Skeletal muscle satellite cell (primary cell): ENCODE measurements at regions not wholly inside any gene's neighbourhood (a gene's known extent, or its start where the extent isn't known, plus 50 kb on each side); places are given as distances from the start of the nearest gene placed in this dataset.

Experiments
- H3K27me3 ChIP-seq: 2 replicates; pipeline ENCODE4 v1.7.0; 2013; ENCODE audit warnings: low read length; ENCODE audit not compliant: control insufficient read depth, insufficient read depth
- H3K36me3 ChIP-seq: 2 replicates; pipeline ENCODE4 v1.7.0; 2013; ENCODE audit warnings: mild to moderate bottlenecking, control low read depth, low read length; ENCODE audit not compliant: insufficient read depth
- H3K4me1 ChIP-seq: 2 replicates; pipeline ENCODE4 v1.7.0; 2013; ENCODE audit warnings: low read length; ENCODE audit not compliant: control insufficient read depth, insufficient read depth
- H3K4me2 ChIP-seq: 2 replicates; pipeline ENCODE4 v1.7.0; 2013; ENCODE audit warnings: mild to moderate bottlenecking, low read length
- H3K4me3 ChIP-seq: 2 replicates; pipeline ENCODE4 v1.7.0; 2013; ENCODE audit warnings: low read length
- H3K9ac ChIP-seq: 2 replicates; pipeline ENCODE4 v1.7.0; 2013; ENCODE audit warnings: mild to moderate bottlenecking, low read depth, low read length, moderate library complexity
- H3K9me3 ChIP-seq: replicated peaks from 2 replicates; pipeline ENCODE4 v1.7.0; 2013; ENCODE audit warnings: mild to moderate bottlenecking, control low read depth, low read length

- H3K9ac ChIP-seq, result no peak overlapping the region
- H3K4me1 ChIP-seq, result no peaks in the 10 kb centered on the region
- no peaks in the 10 kb centered on the region for H3K27me3 ChIP-seq
- H3K9me3 ChIP-seq, result no peaks in the 10 kb centered on the region
- no peaks in the 10 kb centered on the region for H3K36me3 ChIP-seq
- H3K4me2 ChIP-seq, result no peak overlapping the region
- H3K4me3 ChIP-seq, result no peak overlapping the region
These were observed 649.2 kb downstream of the METTL4 start for GRCh38 chr18:1922066-1922465.

GRCh38 chr18:1928711-1929110 lies 642.6 kb downstream of the METTL4 start:
- Histone ChIP-seq H3K36me3 (no peaks in the 10 kb centered on the region), H3K27me3 (no peaks in the 10 kb centered on the region)

GRCh38 chr18:1929720-1930119 lies 641.6 kb downstream of the METTL4 start:
- no peak overlapping the region for H3K9ac ChIP-seq
- no peak overlapping the region for H3K4me2 ChIP-seq
- H3K9me3 ChIP-seq, result peaks cover 4% of the 10 kb centered on the region
- no peaks in the 10 kb centered on the region for H3K27me3 ChIP-seq
- no peak overlapping the region for H3K4me3 ChIP-seq
- no peaks in the 10 kb centered on the region for H3K36me3 ChIP-seq
- H3K4me1 ChIP-seq, result no peaks in the 10 kb centered on the region

More at GRCh38 chr18:1928711-1929110, 642.6 kb downstream of the METTL4 start:
- no peaks in the 10 kb centered on the region for H3K4me1 ChIP-seq
- no peak overlapping the region for H3K4me3 ChIP-seq
- H3K4me2 ChIP-seq, result no peak overlapping the region
- H3K9me3 ChIP-seq, result peaks cover 4% of the 10 kb centered on the region
- no peak overlapping the region for H3K9ac ChIP-seq

- Histone ChIP-seq H3K27me3 (no peaks in the 10 kb centered on the region), H3K4me3 (no peak overlapping the region), H3K36me3 (no peaks in the 10 kb centered on the region), H3K4me2 (no peak overlapping the region), H3K4me1 (no peaks in the 10 kb centered on the region), H3K9ac (no peak overlapping the region), H3K9me3 (peaks cover 4% of the 10 kb centered on the region)
These were observed 640.7 kb downstream of the METTL4 start for GRCh38 chr18:1930291-1931270.

- no peaks in the 10 kb centered on the region for H3K4me1 ChIP-seq
- H3K36me3 ChIP-seq, result no peaks in the 10 kb centered on the region
- H3K9me3 ChIP-seq, result peaks cover 3% of the 10 kb centered on the region
- no peak overlapping the region for H3K4me3 ChIP-seq
- no peak overlapping the region for H3K9ac ChIP-seq
- H3K4me2 ChIP-seq, result no peak overlapping the region
- no peaks in the 10 kb centered on the region for H3K27me3 ChIP-seq
These were observed 618.8 kb downstream of the METTL4 start for GRCh38 chr18:1952486-1952885.

- Histone ChIP-seq H3K4me3 (no peak overlapping the region), H3K4me1 (no peaks in the 10 kb centered on the region), H3K9ac (no peak overlapping the region), H3K9me3 (peaks cover 3% of the 10 kb centered on the region), H3K27me3 (no peaks in the 10 kb centered on the region), H3K36me3 (no peaks in the 10 kb centered on the region), H3K4me2 (no peak overlapping the region)
These were observed 616.6 kb downstream of the METTL4 start for GRCh38 chr18:1954583-1955312.

GRCh38 chr18:1958798-1959197 lies 612.5 kb downstream of the METTL4 start:
- no peaks in the 10 kb centered on the region for H3K4me1 ChIP-seq
- no peak overlapping the region for H3K9ac ChIP-seq
- peaks cover 2% of the 10 kb centered on the region for H3K9me3 ChIP-seq
- no peaks in the 10 kb centered on the region for H3K36me3 ChIP-seq
- no peak overlapping the region for H3K4me2 ChIP-seq
- H3K4me3 ChIP-seq, result no peak overlapping the region
- no peaks in the 10 kb centered on the region for H3K27me3 ChIP-seq

GRCh38 chr18:1965016-1965415 lies 606.3 kb downstream of the METTL4 start:
- no peaks in the 10 kb centered on the region for H3K9me3 ChIP-seq
- H3K9ac ChIP-seq, result no peak overlapping the region
- H3K4me3 ChIP-seq, result no peak overlapping the region
- no peaks in the 10 kb centered on the region for H3K36me3 ChIP-seq
- H3K4me2 ChIP-seq, result no peak overlapping the region
- H3K27me3 ChIP-seq, result no peaks in the 10 kb centered on the region
- H3K4me1 ChIP-seq, result no peaks in the 10 kb centered on the region

- Histone ChIP-seq H3K27me3 (no peaks in the 10 kb centered on the region), H3K4me1 (no peaks in the 10 kb centered on the region), H3K9ac (no peak overlapping the region), H3K9me3 (no peaks in the 10 kb centered on the region), H3K4me3 (no peak overlapping the region), H3K4me2 (no peak overlapping the region), H3K36me3 (no peaks in the 10 kb centered on the region)
These were observed 605.8 kb downstream of the METTL4 start for GRCh38 chr18:1965541-1965940.

GRCh38 chr18:1968801-1969498 lies 602.4 kb downstream of the METTL4 start:
- no peaks in the 10 kb centered on the region for H3K36me3 ChIP-seq
- H3K27me3 ChIP-seq, result no peaks in the 10 kb centered on the region
- H3K9ac ChIP-seq, result no peak overlapping the region
- H3K4me2 ChIP-seq, result no peak overlapping the region
- no peaks in the 10 kb centered on the region for H3K4me1 ChIP-seq
- no peak overlapping the region for H3K4me3 ChIP-seq
- H3K9me3 ChIP-seq, result peaks cover 3% of the 10 kb centered on the region

GRCh38 chr18:1976484-1976883 lies 594.8 kb downstream of the METTL4 start:
- no peaks in the 10 kb centered on the region for H3K4me1 ChIP-seq
- no peak overlapping the region for H3K9ac ChIP-seq
- H3K36me3 ChIP-seq, result no peaks in the 10 kb centered on the region
- H3K4me2 ChIP-seq, result no peak overlapping the region
- H3K4me3 ChIP-seq, result no peak overlapping the region
- no peaks in the 10 kb centered on the region for H3K27me3 ChIP-seq
- peaks cover 10% of the 10 kb centered on the region for H3K9me3 ChIP-seq
